ENCODE measurements at regions not wholly inside any gene's neighbourhood (a gene's known extent, or its start where the extent isn't known, plus 50 kb on each side); places are given as distances from the start of the nearest gene placed in this dataset.
"Not testable (repeated sequence)": the region's sequence is repeated elsewhere in the genome, so short reads cannot be mapped to it uniquely, and the experiment has no call there.

- no peak for DNase-seq
Measured at GRCh38 chr4:19021617-19022016, 1000.1 kb upstream of the LCORL start.

GRCh38 chr4:19016550-19016949, 995.0 kb upstream of the LCORL start:
- DNase-seq, result not testable (repeated sequence)

GRCh38 chr4:19014594-19014993, 993.0 kb upstream of the LCORL start:
- DNase-seq, result no peak

GRCh38 chr4:19010761-19011160, 989.2 kb upstream of the LCORL start:
- no peak for DNase-seq

- no peak for DNase-seq
Measured at GRCh38 chr4:19009881-19010280, 988.3 kb upstream of the LCORL start.

- no peak for DNase-seq
Measured at GRCh38 chr4:19005211-19005610, 983.7 kb upstream of the LCORL start.

GRCh38 chr4:19002170-19002569, 980.6 kb upstream of the LCORL start:
- no peak for DNase-seq

- DNase-seq, result no peak
Measured at GRCh38 chr4:18999595-18999994, 978.0 kb upstream of the LCORL start.

- DNase-seq, result no peak
Measured at GRCh38 chr4:18981234-18981615, 959.7 kb upstream of the LCORL start.

- DNase-seq, result no peak
Measured at GRCh38 chr4:18980516-18981233, 959.1 kb upstream of the LCORL start.

GRCh38 chr4:18976884-18977283, 955.3 kb upstream of the LCORL start:
- DNase-seq, result no peak

- no peak for DNase-seq
Measured at GRCh38 chr4:18975916-18976808, 954.6 kb upstream of the LCORL start.

GRCh38 chr4:18973296-18973695, 951.7 kb upstream of the LCORL start:
- no peak for DNase-seq

- DNase-seq, result no peak
Measured at GRCh38 chr4:18961879-18962278, 940.3 kb upstream of the LCORL start.

GRCh38 chr4:18961266-18961665, 939.7 kb upstream of the LCORL start:
- DNase-seq, result no peak

- DNase-seq, result no peak
Measured at GRCh38 chr4:18957716-18958115, 936.2 kb upstream of the LCORL start.

- no peak for DNase-seq
Measured at GRCh38 chr4:18954538-18954937, 933.0 kb upstream of the LCORL start.

- no peak for DNase-seq
Measured at GRCh38 chr4:18953613-18954012, 932.1 kb upstream of the LCORL start.

GRCh38 chr4:18945464-18945863, 923.9 kb upstream of the LCORL start:
- DNase-seq, result no peak

GRCh38 chr4:18942874-18943273, 921.3 kb upstream of the LCORL start:
- no peak for DNase-seq

- DNase-seq, result no peak
Measured at GRCh38 chr4:18938343-18939099, 917.0 kb upstream of the LCORL start.

GRCh38 chr4:18937746-18938145, 916.2 kb upstream of the LCORL start:
- no peak for DNase-seq

- no peak for DNase-seq
Measured at GRCh38 chr4:18937080-18937479, 915.5 kb upstream of the LCORL start.

Measured in effector CD4-positive, alpha-beta T cell (primary cell).